ENCODE measurements at regions not wholly inside any gene's neighbourhood (a gene's known extent, or its start where the extent isn't known, plus 50 kb on each side); places are given as distances from the start of the nearest gene placed in this dataset.

DNA sequence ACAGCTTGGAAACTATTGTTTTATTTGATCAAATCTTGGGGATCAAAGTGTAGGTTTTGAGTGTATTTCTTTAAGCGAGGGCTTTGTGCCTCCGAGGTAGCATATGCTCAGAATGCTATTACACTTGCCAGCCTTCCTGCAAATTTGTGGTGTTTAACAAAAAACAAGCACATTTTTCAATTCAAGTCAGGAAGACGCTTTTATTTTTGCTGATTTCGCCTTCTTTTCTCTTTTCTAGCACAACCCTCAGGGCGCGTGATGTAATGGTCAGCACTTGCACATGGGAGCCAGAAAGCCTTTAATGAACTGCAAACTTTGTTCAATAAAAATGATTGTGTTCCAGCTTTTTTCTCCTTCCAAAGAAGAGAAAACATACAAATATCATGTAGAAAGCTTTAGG, 466.5 kb downstream of the PRKD1 start (continued):
- TF ChIP-seq SRF (IDR thresholded peaks at IDR 0.05; ENCODE audit: low read depth, low read length) (no peak), TCF12 (IDR thresholded peaks at IDR 0.05; ENCODE audit: low read depth, low read length) (no peak)
